H4 (cell line): ENCODE measurements at regions not wholly inside any gene's neighbourhood (a gene's known extent, or its start where the extent isn't known, plus 50 kb on each side); places are given as distances from the start of the nearest gene placed in this dataset.
A peak's percentile ranks its signal among the peaks of the same experiment; 100 is the strongest.
"Not testable (repeated sequence)": the region's sequence is repeated elsewhere in the genome, so short reads cannot be mapped to it uniquely, and the experiment has no call there.

ENCODE experiments used
- DNase-seq: peaks from one replicate; pipeline ENCODE4 v3.0.0-alpha.2; 2015; ENCODE audit warnings: low spot score

- DNase-seq: no peak
These were observed 142.9 kb upstream of the TRIM24 start for GRCh38 chr7:138317044-138317596.

GRCh38 chr7:138324941-138325340 lies 135.1 kb upstream of the TRIM24 start:
- DNase-seq: no peak

- DNase-seq: no peak
These were observed 134.6 kb upstream of the TRIM24 start for GRCh38 chr7:138325434-138325833.

GRCh38 chr7:138328215-138328614 lies 131.8 kb upstream of the TRIM24 start:
- DNase-seq: no peak

- not testable (repeated sequence) for DNase-seq
These were observed 127.2 kb upstream of the TRIM24 start for GRCh38 chr7:138332850-138333249.

GRCh38 chr7:138338361-138338760 lies 121.7 kb upstream of the TRIM24 start:
- DNase-seq: no peak

GRCh38 chr7:138339229-138339628 lies 120.8 kb upstream of the TRIM24 start:
- not testable (repeated sequence) for DNase-seq

GRCh38 chr7:138342990-138343389 lies 117.1 kb upstream of the TRIM24 start:
- no peak for DNase-seq

GRCh38 chr7:138345567-138345966 lies 114.5 kb upstream of the TRIM24 start:
- DNase-seq: no peak

GRCh38 chr7:138346975-138347374 lies 113.1 kb upstream of the TRIM24 start:
- no peak for DNase-seq

- DNase-seq: no peak
These were observed 110.0 kb upstream of the TRIM24 start for GRCh38 chr7:138349841-138350700.

GRCh38 chr7:138350701-138351357 lies 109.2 kb upstream of the TRIM24 start:
- DNase-seq: no peak

GRCh38 chr7:138352570-138353461 lies 107.2 kb upstream of the TRIM24 start:
- DNase-seq: no peak

GRCh38 chr7:138354066-138354465 lies 106.0 kb upstream of the TRIM24 start:
- DNase-seq: no peak

- DNase-seq: no peak
These were observed 104.8 kb upstream of the TRIM24 start for GRCh38 chr7:138355254-138355653.

- DNase-seq: peak; percentile 14
These were observed 101.2 kb upstream of the TRIM24 start for GRCh38 chr7:138358850-138359341.

GRCh38 chr7:138359870-138360559 lies 100.0 kb upstream of the TRIM24 start:
- DNase-seq: peak; percentile 30

- DNase-seq: no peak
These were observed 96.3 kb upstream of the TRIM24 start for GRCh38 chr7:138363721-138364120.

GRCh38 chr7:138366137-138366536 lies 93.9 kb upstream of the TRIM24 start:
- not testable (repeated sequence) for DNase-seq

GRCh38 chr7:138366676-138367075 lies 93.4 kb upstream of the TRIM24 start:
- not testable (repeated sequence) for DNase-seq

- DNase-seq: no peak
These were observed 90.3 kb upstream of the TRIM24 start for GRCh38 chr7:138369797-138370196.
